K562 (cell line): ENCODE measurements at regions not wholly inside any gene's neighbourhood (a gene's known extent, or its start where the extent isn't known, plus 50 kb on each side); places are given as distances from the start of the nearest gene placed in this dataset.

Source experiments
- ADNP ChIP-seq: fragments of 200-800 bp; sonication (Bioruptor generic); IDR thresholded peaks from 2 replicates; pipeline ENCODE4 v1.6.1; 2016; ENCODE audit warnings: missing genetic modification characterization, missing compliant biosample characterization
- ATF7 ChIP-seq: fragments of 450-650 bp; IDR thresholded peaks from 2 replicates; pipeline ENCODE4 v1.7.1; 2014; ENCODE audit warnings: mild to moderate bottlenecking, moderate library complexity
- BRD4 ChIP-seq: fragments of 200-600 bp; sonication (generic); IDR thresholded peaks from 2 replicates; pipeline ENCODE4 v1.6.1; 2017; ENCODE audit warnings: inconsistent platforms
- CEBPB ChIP-seq: fragments of 450-650 bp; IDR thresholded peaks from 2 replicates; pipeline ENCODE4 v1.6.1; 2016; ENCODE audit warnings: missing genetic modification characterization, missing compliant biosample characterization
- HNRNPH1 ChIP-seq: fragments of 200-400 bp; formaldehyde crosslinking; optimal IDR thresholded peaks from 2 replicates; pipeline ENCODE3; 2017; ENCODE audit warnings: low read depth, mild to moderate bottlenecking, low read length, moderate library complexity
- PTTG1 ChIP-seq: fragments of 450-650 bp; IDR thresholded peaks from 2 replicates; pipeline ENCODE4 v1.6.1; 2016; ENCODE audit warnings: low read depth, mild to moderate bottlenecking, missing genetic modification characterization, missing compliant biosample characterization
- THRAP3 ChIP-seq: fragments of 450-650 bp; IDR thresholded peaks from 2 replicates; pipeline ENCODE4 v1.6.1; 2016; ENCODE audit warnings: mild to moderate bottlenecking, inconsistent platforms, borderline replicate concordance
- ZBTB7A ChIP-seq: IDR thresholded peaks from 2 replicates; pipeline ENCODE4 v1.6.1; 2011; ENCODE audit warnings: low read depth, mild to moderate bottlenecking, low read length, moderate library complexity, borderline replicate concordance; ENCODE audit not compliant: control insufficient read depth
- ZC3H11A ChIP-seq: IDR thresholded peaks from 2 replicates; pipeline ENCODE4 v1.6.1; 2012; ENCODE audit warnings: low read depth, low read length, improper control_type of control experiment
- ZKSCAN8 ChIP-seq: fragments of 200-800 bp; sonication (Bioruptor generic); IDR thresholded peaks from 2 replicates; pipeline ENCODE4 v1.6.1; 2016; ENCODE audit warnings: missing genetic modification characterization, missing compliant biosample characterization
- ZNF12 ChIP-seq: sonication (generic); formaldehyde crosslinking; IDR thresholded peaks from 2 replicates; pipeline ENCODE4 v1.4.0; 2020; ENCODE audit warnings: mild to moderate bottlenecking, missing genetic modification reagents
- ZNF175 ChIP-seq: fragments of 200-800 bp; sonication (Bioruptor generic); IDR thresholded peaks from 2 replicates; pipeline ENCODE4 v1.6.1; 2016; ENCODE audit warnings: low read depth, mild to moderate bottlenecking, missing genetic modification characterization, missing compliant biosample characterization
- TF ChIP-seq, protein P1 (sequence below): sonication (generic); IDR thresholded peaks from 2 replicates; pipeline ENCODE4 v1.6.1; 2016
- TF ChIP-seq, protein P2 (sequence below): fragments of 450-650 bp; formaldehyde crosslinking; conservative IDR thresholded peaks from 2 replicates; pipeline ENCODE4 v1.4.0; 2022; ENCODE audit warnings: mild to moderate bottlenecking, missing genetic modification characterization
- TF ChIP-seq, protein P3 (sequence below), 2 experiments: fragments of 450-650 bp in 1 of 2; sonication (generic) in 1 of 2; formaldehyde crosslinking in 1 of 2; IDR thresholded peaks in 1 of 2; conservative IDR thresholded peaks in 1 of 2; 2 replicates each; pipeline versions ENCODE4 v1.6.1 to v1.8.1; 2016 to 2023; ENCODE audit warnings: mild to moderate bottlenecking in 2 of 2, moderate library complexity in 2 of 2, inconsistent platforms in 1 of 2, missing genetic modification reagents in 1 of 2
- TF ChIP-seq, protein P4 (sequence below), 2 experiments: fragments of 450-650 bp in 1 of 2; IDR thresholded peaks; 2 replicates each; pipeline ENCODE4 v1.6.1; 2011 to 2017; ENCODE audit warnings: low read depth in 2 of 2, antibody characterized with exemption in 1 of 2, borderline replicate concordance in 1 of 2, low read length in 1 of 2, mild to moderate bottlenecking in 1 of 2, mixed read lengths in 1 of 2; ENCODE audit not compliant: control insufficient read depth in 1 of 2

DNA sequence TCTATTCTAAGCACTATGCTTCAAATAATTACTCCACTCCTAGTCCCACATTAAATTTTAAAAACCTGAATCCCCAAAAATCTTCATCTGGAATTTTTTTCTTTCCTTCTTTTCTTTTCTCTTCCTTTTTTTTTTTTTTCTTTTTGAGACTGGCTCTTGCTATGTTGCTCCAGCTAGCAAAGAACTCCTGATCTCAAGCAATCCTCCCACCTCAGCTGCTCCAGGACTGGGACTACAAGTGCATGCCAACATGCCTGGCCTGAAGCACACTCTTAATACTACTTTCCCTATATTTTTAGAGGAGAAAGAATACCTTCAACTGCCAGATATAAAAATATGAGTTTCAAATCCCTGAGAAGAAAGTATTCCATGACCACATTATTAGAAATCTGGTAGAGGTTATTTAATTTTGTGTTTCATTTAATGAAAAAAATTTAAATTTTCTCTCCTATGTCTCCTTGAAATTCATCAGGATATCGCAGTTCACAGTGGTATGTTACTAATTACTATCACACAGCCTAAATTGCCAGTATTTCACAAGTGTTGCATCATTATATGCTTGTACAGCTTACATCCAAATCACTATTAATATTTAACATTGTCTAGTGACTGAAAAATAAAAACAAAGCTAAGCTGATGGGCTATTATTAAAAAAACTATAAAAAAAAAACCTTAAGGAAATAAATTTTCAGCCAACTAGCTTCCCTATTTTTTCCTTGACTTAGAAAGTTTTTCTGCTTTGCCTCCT lies 227.8 kb downstream of the NAF1 start (continued):
- TF ChIP-seq ZNF12 (no peak), PTTG1 (tag) (no peak), ZC3H11A (no peak), ATF7 (peak; percentile 52; the same call in 1 of the 2 replicates), ZNF175 (CRISPR knock-in tag) (0 out of 2 replicates have a peak, but pooled peaks have one; percentile 37), CEBPB (tag) (peak; percentile 34), ADNP (tag) (no peak), BRD4 (peak; percentile 56; the same call in 1 of the 2 replicates), THRAP3 (no peak), HNRNPH1 (no peak), ZKSCAN8 (CRISPR knock-in tag) (0 out of 2 replicates have a peak, but pooled peaks have one; percentile 20), ZBTB7A (no peak)
- TF ChIP-seq, protein P1, sequence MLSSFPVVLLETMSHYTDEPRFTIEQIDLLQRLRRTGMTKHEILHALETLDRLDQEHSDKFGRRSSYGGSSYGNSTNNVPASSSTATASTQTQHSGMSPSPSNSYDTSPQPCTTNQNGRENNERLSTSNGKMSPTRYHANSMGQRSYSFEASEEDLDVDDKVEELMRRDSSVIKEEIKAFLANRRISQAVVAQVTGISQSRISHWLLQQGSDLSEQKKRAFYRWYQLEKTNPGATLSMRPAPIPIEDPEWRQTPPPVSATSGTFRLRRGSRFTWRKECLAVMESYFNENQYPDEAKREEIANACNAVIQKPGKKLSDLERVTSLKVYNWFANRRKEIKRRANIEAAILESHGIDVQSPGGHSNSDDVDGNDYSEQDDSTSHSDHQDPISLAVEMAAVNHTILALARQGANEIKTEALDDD, result no peak
- TF ChIP-seq, protein P2, sequence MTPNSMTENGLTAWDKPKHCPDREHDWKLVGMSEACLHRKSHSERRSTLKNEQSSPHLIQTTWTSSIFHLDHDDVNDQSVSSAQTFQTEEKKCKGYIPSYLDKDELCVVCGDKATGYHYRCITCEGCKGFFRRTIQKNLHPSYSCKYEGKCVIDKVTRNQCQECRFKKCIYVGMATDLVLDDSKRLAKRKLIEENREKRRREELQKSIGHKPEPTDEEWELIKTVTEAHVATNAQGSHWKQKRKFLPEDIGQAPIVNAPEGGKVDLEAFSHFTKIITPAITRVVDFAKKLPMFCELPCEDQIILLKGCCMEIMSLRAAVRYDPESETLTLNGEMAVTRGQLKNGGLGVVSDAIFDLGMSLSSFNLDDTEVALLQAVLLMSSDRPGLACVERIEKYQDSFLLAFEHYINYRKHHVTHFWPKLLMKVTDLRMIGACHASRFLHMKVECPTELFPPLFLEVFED (CRISPR knock-in tag), result no peak
- TF ChIP-seq, protein P3, sequence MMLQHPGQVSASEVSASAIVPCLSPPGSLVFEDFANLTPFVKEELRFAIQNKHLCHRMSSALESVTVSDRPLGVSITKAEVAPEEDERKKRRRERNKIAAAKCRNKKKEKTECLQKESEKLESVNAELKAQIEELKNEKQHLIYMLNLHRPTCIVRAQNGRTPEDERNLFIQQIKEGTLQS (IDR thresholded peaks at IDR 0.05), result peak; percentile 77
- TF ChIP-seq, protein P3 (CRISPR knock-in tag; conservative IDR thresholded peaks at IDR 0.05), result no peak
- TF ChIP-seq, protein P4, sequence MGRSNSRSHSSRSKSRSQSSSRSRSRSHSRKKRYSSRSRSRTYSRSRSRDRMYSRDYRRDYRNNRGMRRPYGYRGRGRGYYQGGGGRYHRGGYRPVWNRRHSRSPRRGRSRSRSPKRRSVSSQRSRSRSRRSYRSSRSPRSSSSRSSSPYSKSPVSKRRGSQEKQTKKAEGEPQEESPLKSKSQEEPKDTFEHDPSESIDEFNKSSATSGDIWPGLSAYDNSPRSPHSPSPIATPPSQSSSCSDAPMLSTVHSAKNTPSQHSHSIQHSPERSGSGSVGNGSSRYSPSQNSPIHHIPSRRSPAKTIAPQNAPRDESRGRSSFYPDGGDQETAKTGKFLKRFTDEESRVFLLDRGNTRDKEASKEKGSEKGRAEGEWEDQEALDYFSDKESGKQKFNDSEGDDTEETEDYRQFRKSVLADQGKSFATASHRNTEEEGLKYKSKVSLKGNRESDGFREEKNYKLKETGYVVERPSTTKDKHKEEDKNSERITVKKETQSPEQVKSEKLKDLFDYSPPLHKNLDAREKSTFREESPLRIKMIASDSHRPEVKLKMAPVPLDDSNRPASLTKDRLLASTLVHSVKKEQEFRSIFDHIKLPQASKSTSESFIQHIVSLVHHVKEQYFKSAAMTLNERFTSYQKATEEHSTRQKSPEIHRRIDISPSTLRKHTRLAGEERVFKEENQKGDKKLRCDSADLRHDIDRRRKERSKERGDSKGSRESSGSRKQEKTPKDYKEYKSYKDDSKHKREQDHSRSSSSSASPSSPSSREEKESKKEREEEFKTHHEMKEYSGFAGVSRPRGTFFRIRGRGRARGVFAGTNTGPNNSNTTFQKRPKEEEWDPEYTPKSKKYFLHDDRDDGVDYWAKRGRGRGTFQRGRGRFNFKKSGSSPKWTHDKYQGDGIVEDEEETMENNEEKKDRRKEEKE (IDR thresholded peaks at IDR 0.05; ENCODE audit: borderline replicate concordance in 1 of 2, control insufficient read depth in 1 of 2, low read depth in 2 of 2, low read length in 1 of 2), result no peak
